GM19043 (cell line): ENCODE measurements at regions not wholly inside any gene's neighbourhood (a gene's known extent, or its start where the extent isn't known, plus 50 kb on each side); places are given as distances from the start of the nearest gene placed in this dataset.

Source experiments
- ATAC-seq: cut with Tn5 transposase; IDR thresholded peaks from one replicate; pipeline ENCODE4 v1.9.1; 2021; ENCODE audit warnings: low read depth; ENCODE audit not compliant: unreplicated experiment

- no peak for ATAC-seq
Measured at GRCh38 chr13:83950293-83950692, 68.0 kb upstream of the SLITRK1 start.

GRCh38 chr13:83943530-83944279 is 61.4 kb upstream of the SLITRK1 start:
- no peak for ATAC-seq

GRCh38 chr13:83941701-83942335 is 59.5 kb upstream of the SLITRK1 start:
- no peak for ATAC-seq

GRCh38 chr13:83940742-83941141 is 58.5 kb upstream of the SLITRK1 start:
- no peak for ATAC-seq

- no peak for ATAC-seq
Measured at GRCh38 chr13:83937579-83937978, 55.3 kb upstream of the SLITRK1 start.

- ATAC-seq, result no peak
Measured at GRCh38 chr13:83935566-83935965, 53.3 kb upstream of the SLITRK1 start.
